ENCODE measurements at regions not wholly inside any gene's neighbourhood (a gene's known extent, or its start where the extent isn't known, plus 50 kb on each side); places are given as distances from the start of the nearest gene placed in this dataset.

GRCh38 chr7:22008087-22008486, 62.4 kb upstream of the CDCA7L start:
- no peak for TF ChIP-seq CTCF (IDR thresholded peaks at IDR 0.05; ENCODE audit: insufficient read depth, low read depth, low read length, missing control alignments)
- no peak overlapping the region for H3K4me3 ChIP-seq (ENCODE audit: low read length)
- no peak for DNase-seq (ENCODE audit: low read depth)

DNA sequence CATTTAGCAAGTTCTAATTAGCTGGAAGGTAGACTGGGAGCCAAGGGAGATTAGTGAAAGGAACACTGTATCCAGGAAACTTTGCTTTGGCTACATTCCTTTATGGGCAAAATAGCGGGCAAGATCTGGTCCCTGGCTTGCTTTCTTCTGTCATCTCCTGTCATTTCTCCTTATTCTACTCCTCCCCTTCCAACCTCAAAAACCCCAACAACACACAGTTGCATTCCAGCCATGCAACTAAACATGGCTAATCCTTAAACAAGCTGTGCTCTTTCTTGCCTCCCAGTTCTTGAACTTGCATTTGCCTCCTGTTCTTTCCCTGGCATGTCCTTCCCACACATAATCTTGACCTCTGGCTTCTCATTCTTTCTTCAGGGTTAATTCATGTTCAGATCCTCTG, 59.5 kb upstream of the CDCA7L start:
- DNase-seq (ENCODE audit: low read depth): no peak
- no peak for TF ChIP-seq CTCF (IDR thresholded peaks at IDR 0.05; ENCODE audit: insufficient read depth, low read depth, low read length, missing control alignments)
- no peak overlapping the region for H3K4me3 ChIP-seq (ENCODE audit: low read length)

DNA sequence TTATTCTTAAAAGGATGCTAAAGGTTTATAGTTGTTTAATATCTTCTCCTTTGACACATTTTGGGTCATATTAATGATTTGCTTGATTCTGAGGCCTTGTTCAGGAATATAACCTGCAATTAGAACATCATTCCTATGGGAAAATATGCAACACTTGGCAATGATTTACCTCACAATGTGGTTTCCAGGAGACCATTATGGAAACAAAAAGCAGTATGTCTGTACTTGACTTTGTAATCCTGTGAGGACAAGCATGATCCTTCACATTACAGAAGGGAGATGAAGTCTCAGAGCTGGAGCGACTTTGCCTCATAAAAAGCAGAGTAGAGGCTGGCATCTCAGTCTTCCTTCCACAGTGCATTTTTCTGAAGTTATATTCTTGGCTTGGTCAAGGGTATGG, 57.0 kb upstream of the CDCA7L start:
- no peak for TF ChIP-seq CTCF (IDR thresholded peaks at IDR 0.05; ENCODE audit: insufficient read depth, low read depth, low read length, missing control alignments)
- no peak overlapping the region for H3K4me3 ChIP-seq (ENCODE audit: low read length)
- DNase-seq (ENCODE audit: low read depth): peak; percentile 40

GRCh38 chr7:22001345-22002004, 55.8 kb upstream of the CDCA7L start:
- TF ChIP-seq CTCF (IDR thresholded peaks at IDR 0.05; ENCODE audit: insufficient read depth, low read depth, low read length, missing control alignments): peak; percentile 73
- DNase-seq (ENCODE audit: low read depth): peak; percentile 89
- no peak overlapping the region for H3K4me3 ChIP-seq (ENCODE audit: low read length)

DNA sequence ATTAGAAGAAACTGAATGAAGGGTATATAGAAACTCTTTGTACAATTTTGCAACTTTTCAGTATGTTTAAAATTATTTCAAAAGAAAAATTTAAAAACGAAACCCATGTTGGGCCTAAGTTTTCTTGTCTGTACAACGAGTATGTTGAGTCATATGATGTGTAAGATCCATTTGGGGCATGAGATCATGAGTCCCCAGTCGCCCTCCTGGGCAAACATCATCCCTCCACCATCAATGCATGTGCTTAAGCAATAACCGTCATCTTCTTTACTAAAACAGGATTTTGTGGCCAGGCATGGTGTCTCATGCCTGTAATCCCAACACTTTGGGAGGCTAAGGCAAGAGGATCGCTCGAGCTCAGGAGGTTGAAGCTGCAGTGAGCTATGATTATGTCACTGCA, 54.2 kb upstream of the CDCA7L start:
- no peak for TF ChIP-seq CTCF (IDR thresholded peaks at IDR 0.05; ENCODE audit: insufficient read depth, low read depth, low read length, missing control alignments)
- no peak overlapping the region for H3K4me3 ChIP-seq (ENCODE audit: low read length)
- DNase-seq (ENCODE audit: low read depth): peak; percentile 71

- no peak overlapping the region for H3K4me3 ChIP-seq (ENCODE audit: low read length)
- TF ChIP-seq CTCF (IDR thresholded peaks at IDR 0.05; ENCODE audit: insufficient read depth, low read depth, low read length, missing control alignments): no peak
- DNase-seq (ENCODE audit: low read depth): peak; percentile 91
Observed at GRCh38 chr7:21996641-21997040, 50.9 kb upstream of the CDCA7L start.

Data from epithelial cell of esophagus (primary cell).